HCT116 (cell line): ENCODE measurements at regions not wholly inside any gene's neighbourhood (a gene's known extent, or its start where the extent isn't known, plus 50 kb on each side); places are given as distances from the start of the nearest gene placed in this dataset.

Experiments
- ATAC-seq: fragments of 200-7000 bp; cut with Tn5 transposase; 2 replicates; pipeline ENCODE4 v1.9.1; 2020; ENCODE audit warnings: mild to moderate bottlenecking, moderate library complexity
- BruUV-seq: library from RNA; stranded (reverse); fragments of 400-500 nt; replicated peaks from 2 replicates; lab custom pipeline; 2021; lab: Mats Ljungman, UMichigan
- CTCF ChIA-PET: fragments of 300-600 bp; sonication (Branson Sonifier 250); formaldehyde crosslinking; loops from one replicate; lab custom pipeline; 2021; ENCODE audit warnings: antibody characterized with exemption; lab: Charles Lee
- POLR2A ChIA-PET: fragments of 300-600, 350-600 bp; sonication (Branson Sonifier 250); formaldehyde crosslinking; loops from one replicate; lab custom pipeline; 2021; ENCODE audit warnings: antibody characterized with exemption; lab: Charles Lee
- RAD21 ChIA-PET, 2 experiments: fragments of 300-600 bp; sonication (Branson Sonifier 250); formaldehyde crosslinking; loops; one replicate each; lab custom pipeline; 2023; ENCODE audit warnings: low total read pairs in 2 of 2; ENCODE audit not compliant: uncharacterized antibody in 2 of 2, unreplicated experiment in 2 of 2, low non-redundant PET in 1 of 2; lab: Charles Lee
- DNase-seq: peaks from one replicate; pipeline ENCODE4 v3.0.0-alpha.2; 2010; ENCODE audit warnings: low read depth, low spot score
- H2AFZ ChIP-seq: fragments of 200-600 bp; shearing (Covaris generic), sonication (generic); 2 replicates; pipeline ENCODE4 v1.6.1; 2017; ENCODE audit warnings: low read depth, mixed run types, mixed read lengths, antibody characterized with exemption, low read length; ENCODE audit not compliant: poor library complexity, severe bottlenecking
- H3K27ac ChIP-seq: 2 replicates; pipeline ENCODE4 v1.5.1; 2012; ENCODE audit warnings: low read depth, low read length
- H3K27me3 ChIP-seq: fragments of 200-600 bp; sonication (generic); 2 replicates; pipeline ENCODE4 v1.6.1; 2016; ENCODE audit warnings: mixed run types, low read length, mixed read lengths; ENCODE audit not compliant: insufficient read depth
- H3K36me3 ChIP-seq, 2 experiments: fragments of 200-500 bp in 1 of 2; fragments of 200-600 bp in 1 of 2; sonication (Bioruptor generic) in 1 of 2; sonication (generic) in 1 of 2; 2 replicates each; pipeline versions ENCODE4 v1.5.1 to v1.6.1; 2014 to 2016; ENCODE audit warnings: low read length in 2 of 2, inconsistent platforms in 1 of 2, mixed read lengths in 1 of 2, mixed run types in 1 of 2; ENCODE audit not compliant: insufficient read depth in 2 of 2, control insufficient read depth in 1 of 2
- H3K4me1 ChIP-seq, 2 experiments: fragments of 200-600 bp in 1 of 2; sonication (generic) in 1 of 2; 2 replicates each; pipeline versions ENCODE4 v1.5.1 to v1.6.1; 2012 to 2017; ENCODE audit warnings: low read length in 2 of 2, inconsistent platforms in 1 of 2, mild to moderate bottlenecking in 1 of 2, mixed read lengths in 1 of 2, mixed run types in 1 of 2, moderate library complexity in 1 of 2; ENCODE audit not compliant: insufficient read depth in 2 of 2, control insufficient read depth in 1 of 2
- H3K4me2 ChIP-seq: fragments of 200-600 bp; sonication (generic); 2 replicates; pipeline ENCODE4 v1.6.1; 2017; ENCODE audit warnings: mixed run types, low read length, mixed read lengths
- H3K4me3 ChIP-seq, 2 experiments: fragments of 200-600 bp in 1 of 2; sonication (generic) in 1 of 2; replicated peaks in 1 of 2; 2 replicates each; pipeline ENCODE4 v1.5.1; 2011 to 2016; ENCODE audit warnings: low read length in 2 of 2, control low read depth in 1 of 2, low read depth in 1 of 2, mild to moderate bottlenecking in 1 of 2, mixed read lengths in 1 of 2, mixed run types in 1 of 2
- H3K79me2 ChIP-seq: fragments of 200-600 bp; sonication (generic); 2 replicates; pipeline ENCODE4 v1.6.1; 2017; ENCODE audit warnings: mild to moderate bottlenecking, mixed run types, low read length, moderate library complexity, mixed read lengths; ENCODE audit not compliant: insufficient read depth
- H3K9ac ChIP-seq: fragments of 200-600 bp; sonication (generic); 2 replicates; pipeline ENCODE4 v1.6.1; 2016; ENCODE audit warnings: low read length, mixed read lengths
- H3K9me2 ChIP-seq: fragments of 200-600 bp; sonication (generic), shearing (Covaris generic); 2 replicates; pipeline ENCODE4 v1.6.1; 2017; ENCODE audit warnings: mixed run types, mild to moderate bottlenecking, moderate library complexity; ENCODE audit not compliant: insufficient read depth
- H3K9me3 ChIP-seq, 2 experiments: fragments of 200-500 bp in 1 of 2; fragments of 200-600 bp in 1 of 2; sonication (Bioruptor generic) in 1 of 2; sonication (generic) in 1 of 2; 2 replicates each; pipeline ENCODE4 v1.6.1; 2014 to 2017; ENCODE audit warnings: low read length in 2 of 2, mixed read lengths in 2 of 2, inconsistent platforms in 1 of 2, low read depth in 1 of 2, mild to moderate bottlenecking in 1 of 2, mixed run types in 1 of 2, moderate library complexity in 1 of 2; ENCODE audit not compliant: control insufficient read depth in 1 of 2, insufficient read depth in 1 of 2
- H4K20me1 ChIP-seq: fragments of 200-600 bp; sonication (generic), shearing (Covaris generic); 2 replicates; pipeline ENCODE4 v1.6.1; 2017; ENCODE audit warnings: mixed run types, mild to moderate bottlenecking, moderate library complexity; ENCODE audit not compliant: insufficient read depth
- CBX3 ChIP-seq: IDR thresholded peaks from 2 replicates; pipeline ENCODE4 v1.6.1; 2012; ENCODE audit warnings: low read depth
- CEBPB ChIP-seq: IDR thresholded peaks from 2 replicates; pipeline ENCODE4 v1.6.1; 2012; ENCODE audit warnings: low read depth
- EGR1 ChIP-seq: IDR thresholded peaks from 2 replicates; pipeline ENCODE4 v1.6.1; 2012; ENCODE audit warnings: low read depth
- ELF1 ChIP-seq: IDR thresholded peaks from 2 replicates; pipeline ENCODE4 v1.6.1; 2012; ENCODE audit warnings: low read depth, borderline replicate concordance
- EZH2 ChIP-seq: fragments of 200-600 bp; sonication (generic); IDR thresholded peaks from 2 replicates; pipeline ENCODE4 v1.6.1; 2017; ENCODE audit warnings: antibody characterized with exemption, mixed run types
- EZH2phosphoT487 ChIP-seq: fragments of 200-600 bp; IDR thresholded peaks from 2 replicates; pipeline ENCODE4 v1.6.1; 2018; ENCODE audit warnings: antibody characterized with exemption, borderline replicate concordance
- FOSL1 ChIP-seq: IDR thresholded peaks from 2 replicates; pipeline ENCODE4 v1.6.1; 2012; ENCODE audit warnings: low read depth
- POLR2AphosphoS5 ChIP-seq: IDR thresholded peaks from 2 replicates; pipeline ENCODE4 v1.6.1; 2011; ENCODE audit warnings: mild to moderate bottlenecking, low read depth, low read length, moderate library complexity
- SIN3A ChIP-seq: IDR thresholded peaks from 2 replicates; pipeline ENCODE4 v1.6.1; 2012; ENCODE audit warnings: low read depth
- SRF ChIP-seq: IDR thresholded peaks from 2 replicates; pipeline ENCODE4 v1.6.1; 2012; ENCODE audit warnings: low read depth
- TCF7L2 ChIP-seq: IDR thresholded peaks from 2 replicates; pipeline ENCODE4 v1.7.0; 2011; ENCODE audit warnings: borderline replicate concordance, inconsistent platforms; ENCODE audit not compliant: insufficient read depth, insufficient read length; ENCODE audit errors: extremely low read depth
- YY1 ChIP-seq: IDR thresholded peaks from 2 replicates; pipeline ENCODE4 v1.6.1; 2011; ENCODE audit warnings: low read length, low read depth, moderate library complexity, mild to moderate bottlenecking; ENCODE audit not compliant: insufficient replicate concordance; ENCODE audit errors: extremely low read depth
- ZFX ChIP-seq: fragments of 450-650 bp; IDR thresholded peaks from 2 replicates; pipeline ENCODE4 v1.6.1; 2017
- ZNF274 ChIP-seq: fragments of 200-500 bp; sonication (Bioruptor generic); IDR thresholded peaks from 2 replicates; pipeline ENCODE4 v1.6.1; 2014; ENCODE audit warnings: mild to moderate bottlenecking, low read depth, low read length, inconsistent platforms
- intact Hi-C: fragments of 100-400 bp; cut with micrococcal nuclease; formaldehyde crosslinking; loops from 2 replicates; pipeline ENCODE4 v1.10.0; 2022
- TF ChIP-seq, protein P1 (sequence below): IDR thresholded peaks from 2 replicates; pipeline ENCODE4 v1.6.1; 2012; ENCODE audit warnings: low read depth
- TF ChIP-seq, protein P2 (sequence below): IDR thresholded peaks from 2 replicates; pipeline ENCODE4 v1.6.1; 2012
- TF ChIP-seq, protein P3 (sequence below): IDR thresholded peaks from 2 replicates; pipeline ENCODE4 v1.6.1; 2012

DNA sequence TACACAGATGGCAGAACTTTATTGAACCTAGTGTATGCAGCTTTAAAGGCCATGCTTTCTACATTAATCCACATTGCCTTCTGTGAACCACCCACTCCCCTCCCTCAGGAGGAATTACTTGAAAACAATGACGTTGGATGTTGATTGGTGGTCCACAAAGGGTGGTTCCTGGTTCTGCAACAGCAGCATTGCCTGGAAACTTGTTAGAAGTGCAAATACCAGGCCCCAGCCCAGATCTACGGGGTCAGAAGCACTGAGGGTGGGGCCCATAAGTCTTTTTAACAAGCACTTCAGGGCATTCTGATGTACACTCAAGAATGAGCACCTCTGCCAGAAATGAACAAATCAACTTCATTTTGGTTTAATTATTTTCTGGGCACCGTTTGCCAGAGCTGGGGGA lies 91.0 kb downstream of the ISX start:
- POLR2A ChIA-PET = interaction anchor here (1.8 kb wide), 1 partner anchor 75 kb away, joined by 5 read pairs; no protein-coding TSS in a partner anchor

DNA sequence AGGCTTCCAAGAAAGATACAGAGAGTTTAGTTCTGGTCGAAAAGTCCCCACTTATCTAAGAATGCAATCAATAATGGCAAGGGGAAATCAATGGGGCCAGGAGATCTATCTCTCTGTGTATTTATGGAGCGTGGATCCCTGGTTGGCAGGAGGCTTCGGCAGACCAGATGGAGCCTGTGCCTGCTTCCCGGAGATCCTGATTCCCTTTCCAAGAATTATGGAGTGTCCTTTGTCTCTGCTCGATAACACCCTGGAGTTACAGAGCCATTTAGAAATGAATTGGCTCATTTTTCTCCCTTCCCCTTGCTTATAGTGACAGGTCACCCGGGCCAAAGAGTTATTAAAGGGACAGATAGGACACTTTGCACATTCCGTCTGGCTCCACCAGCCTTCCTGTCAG lies 92.4 kb downstream of the ISX start:
- H3K9me3 ChIP-seq = no peaks in the 10 kb centered on the region
- CTCF ChIA-PET = no interaction called here
- RAD21 ChIA-PET = no interaction called here
- no peaks in the 10 kb centered on the region for H3K36me3 ChIP-seq
- no peak overlapping the region for H3K9ac ChIP-seq
- no peak for ATAC-seq
- no peak overlapping the region for H3K27ac ChIP-seq
- H3K4me2 ChIP-seq = no peak overlapping the region
- DNase-seq = no peak
- H3K4me1 ChIP-seq = peaks cover 3 to 17% of the 10 kb centered on the region in 2 experiments; a peak in 3 of 4 replicates
- no peaks in the 10 kb centered on the region for H3K9me2 ChIP-seq
- intact Hi-C loops = loop anchor here (10.0 kb wide), 2 partner anchors 214 to 1234 kb away; partner anchors contain the start of gene LARGE1
- H2AFZ ChIP-seq = no peak overlapping the region
- no peaks in the 10 kb centered on the region for H3K79me2 ChIP-seq
- BruUV-seq = no TSS peak
- POLR2A ChIA-PET = no interaction called here
- no peaks in the 10 kb centered on the region for H3K27me3 ChIP-seq
- H4K20me1 ChIP-seq = no peaks in the 10 kb centered on the region
- H3K4me3 ChIP-seq = no peak overlapping the region
- TF ChIP-seq YY1 = no peak
- no peak for TF ChIP-seq EGR1
- TF ChIP-seq EZH2phosphoT487 = no peak
- no peak for TF ChIP-seq EZH2
- no peak for TF ChIP-seq ZFX
- TF ChIP-seq TCF7L2 = no peak
- TF ChIP-seq POLR2AphosphoS5 = no peak
- no peak for TF ChIP-seq FOSL1
- TF ChIP-seq, protein P1, sequence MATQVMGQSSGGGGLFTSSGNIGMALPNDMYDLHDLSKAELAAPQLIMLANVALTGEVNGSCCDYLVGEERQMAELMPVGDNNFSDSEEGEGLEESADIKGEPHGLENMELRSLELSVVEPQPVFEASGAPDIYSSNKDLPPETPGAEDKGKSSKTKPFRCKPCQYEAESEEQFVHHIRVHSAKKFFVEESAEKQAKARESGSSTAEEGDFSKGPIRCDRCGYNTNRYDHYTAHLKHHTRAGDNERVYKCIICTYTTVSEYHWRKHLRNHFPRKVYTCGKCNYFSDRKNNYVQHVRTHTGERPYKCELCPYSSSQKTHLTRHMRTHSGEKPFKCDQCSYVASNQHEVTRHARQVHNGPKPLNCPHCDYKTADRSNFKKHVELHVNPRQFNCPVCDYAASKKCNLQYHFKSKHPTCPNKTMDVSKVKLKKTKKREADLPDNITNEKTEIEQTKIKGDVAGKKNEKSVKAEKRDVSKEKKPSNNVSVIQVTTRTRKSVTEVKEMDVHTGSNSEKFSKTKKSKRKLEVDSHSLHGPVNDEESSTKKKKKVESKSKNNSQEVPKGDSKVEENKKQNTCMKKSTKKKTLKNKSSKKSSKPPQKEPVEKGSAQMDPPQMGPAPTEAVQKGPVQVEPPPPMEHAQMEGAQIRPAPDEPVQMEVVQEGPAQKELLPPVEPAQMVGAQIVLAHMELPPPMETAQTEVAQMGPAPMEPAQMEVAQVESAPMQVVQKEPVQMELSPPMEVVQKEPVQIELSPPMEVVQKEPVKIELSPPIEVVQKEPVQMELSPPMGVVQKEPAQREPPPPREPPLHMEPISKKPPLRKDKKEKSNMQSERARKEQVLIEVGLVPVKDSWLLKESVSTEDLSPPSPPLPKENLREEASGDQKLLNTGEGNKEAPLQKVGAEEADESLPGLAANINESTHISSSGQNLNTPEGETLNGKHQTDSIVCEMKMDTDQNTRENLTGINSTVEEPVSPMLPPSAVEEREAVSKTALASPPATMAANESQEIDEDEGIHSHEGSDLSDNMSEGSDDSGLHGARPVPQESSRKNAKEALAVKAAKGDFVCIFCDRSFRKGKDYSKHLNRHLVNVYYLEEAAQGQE = no peak
- TF ChIP-seq ZNF274 = no peak
- no peak for TF ChIP-seq CEBPB
- TF ChIP-seq, protein P2, sequence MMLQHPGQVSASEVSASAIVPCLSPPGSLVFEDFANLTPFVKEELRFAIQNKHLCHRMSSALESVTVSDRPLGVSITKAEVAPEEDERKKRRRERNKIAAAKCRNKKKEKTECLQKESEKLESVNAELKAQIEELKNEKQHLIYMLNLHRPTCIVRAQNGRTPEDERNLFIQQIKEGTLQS = no peak
- TF ChIP-seq ELF1 = no peak
- no peak for TF ChIP-seq SRF
- no peak for TF ChIP-seq CBX3

More for the DNA sequence above, 91.0 kb downstream of the ISX start:
- intact Hi-C loops = loop anchor here (2.0 to 10.0 kb wide), 3 partner anchors 74 to 1232 kb away; partner anchors contain the start of gene LARGE1
- H3K36me3 ChIP-seq = no peaks in the 10 kb centered on the region
- H3K27me3 ChIP-seq = no peaks in the 10 kb centered on the region
- no peaks in the 10 kb centered on the region for H3K9me2 ChIP-seq
- DNase-seq (no peak), ATAC-seq (no peak)
- H3K9ac ChIP-seq = peak overlapping the region; percentile 63
- H2AFZ ChIP-seq = no peak overlapping the region
- ChIA-PET CTCF (interaction anchor here (0.7 to 4.6 kb wide), 4 partner anchors 10 to 113 kb away, joined by 3 to 33 read pairs (median 4); no protein-coding TSS in a partner anchor), RAD21 (interaction anchor here in 1 of 2 experiments (0.5 to 1.2 kb wide), 2 partner anchors 74 to 1236 kb away, joined by 3 to 5 read pairs; no protein-coding TSS in a partner anchor)
- no peak overlapping the region for H3K27ac ChIP-seq
- TF ChIP-seq SIN3A (no peak), POLR2AphosphoS5 (no peak), EZH2 (no peak)
- TF ChIP-seq, protein P3, sequence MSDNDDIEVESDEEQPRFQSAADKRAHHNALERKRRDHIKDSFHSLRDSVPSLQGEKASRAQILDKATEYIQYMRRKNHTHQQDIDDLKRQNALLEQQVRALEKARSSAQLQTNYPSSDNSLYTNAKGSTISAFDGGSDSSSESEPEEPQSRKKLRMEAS = no peak
- peak overlapping the region; percentile 61 to 62 for H3K4me3 ChIP-seq
- H3K4me1 ChIP-seq = peaks cover 3 to 17% of the 10 kb centered on the region in 2 experiments; a peak in 3 of 4 replicates
- no peaks in the 10 kb centered on the region for H3K79me2 ChIP-seq
- BruUV-seq = no TSS peak
- H3K9me3 ChIP-seq = no peaks in the 10 kb centered on the region
- H4K20me1 ChIP-seq = no peaks in the 10 kb centered on the region
- peak overlapping the region; percentile 80 for H3K4me2 ChIP-seq
